Body of pancreas (tissue), 4 donors: ENCODE measurements at regions not wholly inside any gene's neighbourhood (a gene's known extent, or its start where the extent isn't known, plus 50 kb on each side); places are given as distances from the start of the nearest gene placed in this dataset.

ENCODE experiments used
- POLR2A ChIP-seq, 3 donors: fragments of 450-650 bp; IDR thresholded peaks; one replicate each; pipeline ENCODE4 v1.6.1; 2016; ENCODE audit warnings: antibody characterized with exemption in 3 of 3, mild to moderate bottlenecking in 2 of 3
- TF ChIP-seq, protein P1 (sequence below), 7 experiments: fragments of 450-650 bp in 4 of 7; fragments of 200-600 bp in 3 of 7; sonication (generic) in 3 of 7; IDR thresholded peaks; one replicate each; pipeline ENCODE4 v1.5.1; 2016 to 2019; ENCODE audit warnings: antibody characterized with exemption in 7 of 7

DNA sequence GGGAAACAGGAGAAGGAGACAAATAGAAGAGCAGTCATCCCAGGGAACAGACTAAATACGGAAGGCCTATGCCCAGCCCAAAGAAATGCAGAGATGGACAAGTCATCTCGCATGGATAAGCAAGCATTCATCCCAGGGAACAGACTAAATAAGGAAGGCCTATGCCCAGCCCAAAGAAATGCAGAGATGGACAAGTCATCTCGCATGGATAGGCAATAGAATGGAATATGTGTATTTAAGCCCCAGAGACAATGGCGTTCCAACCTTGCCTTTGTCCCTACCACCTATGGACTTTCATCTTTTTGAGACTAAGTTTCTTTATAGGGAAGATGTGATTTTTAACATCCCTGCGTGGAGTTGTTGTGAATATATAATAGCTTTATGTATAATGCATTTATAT is 242.2 kb upstream of the TNC start:
- TF ChIP-seq, protein P1, sequence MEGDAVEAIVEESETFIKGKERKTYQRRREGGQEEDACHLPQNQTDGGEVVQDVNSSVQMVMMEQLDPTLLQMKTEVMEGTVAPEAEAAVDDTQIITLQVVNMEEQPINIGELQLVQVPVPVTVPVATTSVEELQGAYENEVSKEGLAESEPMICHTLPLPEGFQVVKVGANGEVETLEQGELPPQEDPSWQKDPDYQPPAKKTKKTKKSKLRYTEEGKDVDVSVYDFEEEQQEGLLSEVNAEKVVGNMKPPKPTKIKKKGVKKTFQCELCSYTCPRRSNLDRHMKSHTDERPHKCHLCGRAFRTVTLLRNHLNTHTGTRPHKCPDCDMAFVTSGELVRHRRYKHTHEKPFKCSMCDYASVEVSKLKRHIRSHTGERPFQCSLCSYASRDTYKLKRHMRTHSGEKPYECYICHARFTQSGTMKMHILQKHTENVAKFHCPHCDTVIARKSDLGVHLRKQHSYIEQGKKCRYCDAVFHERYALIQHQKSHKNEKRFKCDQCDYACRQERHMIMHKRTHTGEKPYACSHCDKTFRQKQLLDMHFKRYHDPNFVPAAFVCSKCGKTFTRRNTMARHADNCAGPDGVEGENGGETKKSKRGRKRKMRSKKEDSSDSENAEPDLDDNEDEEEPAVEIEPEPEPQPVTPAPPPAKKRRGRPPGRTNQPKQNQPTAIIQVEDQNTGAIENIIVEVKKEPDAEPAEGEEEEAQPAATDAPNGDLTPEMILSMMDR (IDR thresholded peaks at IDR 0.05), result no peak
- TF ChIP-seq POLR2A (IDR thresholded peaks at IDR 0.05), result no peak
